Neural cell (in vitro differentiated cells): ENCODE measurements at regions not wholly inside any gene's neighbourhood (a gene's known extent, or its start where the extent isn't known, plus 50 kb on each side); places are given as distances from the start of the nearest gene placed in this dataset.

Experiments used
- H2AFZ ChIP-seq: fragments of 200-600, 300-800 bp; sonication (generic), shearing (Covaris generic); 2 replicates; pipeline ENCODE4 v1.6.0; 2014; ENCODE audit warnings: low read depth, mild to moderate bottlenecking, antibody characterized with exemption, low read length, moderate library complexity
- H3F3A ChIP-seq: fragments of 200-600 bp; shearing (Covaris generic); 2 replicates; pipeline ENCODE4 v1.6.1; 2016; ENCODE audit warnings: mild to moderate bottlenecking, moderate library complexity, mixed read lengths, antibody characterized with exemption, low read length; ENCODE audit not compliant: insufficient read depth, poor library complexity, severe bottlenecking
- H3K27ac ChIP-seq: fragments of 200-600, 300-800 bp; sonication (generic), shearing (Covaris generic); 2 replicates; pipeline ENCODE4 v1.5.1; 2014; ENCODE audit warnings: mild to moderate bottlenecking, low read length, moderate library complexity
- H3K27me3 ChIP-seq: fragments of 300-800, 200-600 bp; sonication (generic), shearing (Covaris generic); 2 replicates; pipeline ENCODE4 v1.6.0; 2014; ENCODE audit warnings: mild to moderate bottlenecking, low read depth, low read length, moderate library complexity; ENCODE audit not compliant: insufficient read depth
- H3K36me3 ChIP-seq: fragments of 300-800, 200-600 bp; sonication (generic), shearing (Covaris generic); 2 replicates; pipeline ENCODE4 v1.5.1; 2014; ENCODE audit warnings: mild to moderate bottlenecking, antibody characterized with exemption, low read length, moderate library complexity; ENCODE audit not compliant: insufficient read depth
- H3K4me2 ChIP-seq: fragments of 300-800, 200-600 bp; sonication (generic), shearing (Covaris generic); 2 replicates; pipeline ENCODE4 v1.6.0; 2014; ENCODE audit warnings: mild to moderate bottlenecking, low read length
- H3K4me3 ChIP-seq: fragments of 300-800, 200-600 bp; sonication (generic), shearing (Covaris generic); 2 replicates; pipeline ENCODE4 v1.5.1; 2014; ENCODE audit warnings: mild to moderate bottlenecking, low read length, moderate library complexity
- H3K79me2 ChIP-seq: fragments of 200-600 bp; shearing (Covaris generic); replicated peaks from 2 replicates; pipeline ENCODE4 v1.6.0; 2014; ENCODE audit warnings: mild to moderate bottlenecking, low read length, moderate library complexity; ENCODE audit not compliant: insufficient read depth
- H3K9ac ChIP-seq: fragments of 300-800, 200-600 bp; sonication (generic), shearing (Covaris generic); 2 replicates; pipeline ENCODE4 v1.6.1; 2016; ENCODE audit warnings: mild to moderate bottlenecking, low read length, mixed read lengths
- H3K9me2 ChIP-seq: fragments of 200-600 bp; shearing (Covaris generic); 2 replicates; pipeline ENCODE4 v1.6.1; 2016; ENCODE audit warnings: mild to moderate bottlenecking, low read length, mixed read lengths; ENCODE audit not compliant: insufficient read depth
- H3K9me3 ChIP-seq: fragments of 200-600, 300-800 bp; sonication (generic), shearing (Covaris generic); 2 replicates; pipeline ENCODE4 v1.6.1; 2016; ENCODE audit warnings: mild to moderate bottlenecking, mixed run types, low read length, moderate library complexity, mixed read lengths
- H4K20me1 ChIP-seq: fragments of 200-600 bp; shearing (Covaris generic); 2 replicates; pipeline ENCODE4 v1.6.1; 2016; ENCODE audit warnings: mild to moderate bottlenecking, mixed run types; ENCODE audit not compliant: insufficient read depth
- CTCF ChIP-seq: fragments of 450-650 bp; IDR thresholded peaks from 2 replicates; pipeline ENCODE4 v1.5.1; 2014; ENCODE audit warnings: antibody characterized with exemption, mild to moderate bottlenecking, moderate library complexity; ENCODE audit not compliant: poor library complexity, severe bottlenecking
- EP300 ChIP-seq: fragments of 450-650 bp; conservative IDR thresholded peaks from 2 replicates; pipeline ENCODE4 v1.6.1; 2014; ENCODE audit warnings: antibody characterized with exemption, mild to moderate bottlenecking, moderate library complexity; ENCODE audit not compliant: poor library complexity, severe bottlenecking
- EZH2 ChIP-seq: fragments of 200-600, 300-800 bp; shearing (Covaris generic), sonication (generic); IDR thresholded peaks from 2 replicates; pipeline ENCODE4 v1.6.1; 2014; ENCODE audit warnings: antibody characterized with exemption, low read length, borderline replicate concordance, mild to moderate bottlenecking; ENCODE audit not compliant: insufficient read depth, poor library complexity, severe bottlenecking
- MXI1 ChIP-seq: fragments of 450-650 bp; conservative IDR thresholded peaks from 2 replicates; pipeline ENCODE4 v1.6.1; 2014; ENCODE audit warnings: antibody characterized with exemption, mild to moderate bottlenecking; ENCODE audit not compliant: poor library complexity, severe bottlenecking
- POLR2AphosphoS5 ChIP-seq: IDR thresholded peaks from 2 replicates; pipeline ENCODE4 v1.6.1; 2012
- RAD21 ChIP-seq: fragments of 450-650 bp; conservative IDR thresholded peaks from 2 replicates; pipeline ENCODE4 v1.6.1; 2014; ENCODE audit warnings: antibody characterized with exemption, mild to moderate bottlenecking, moderate library complexity
- REST ChIP-seq: IDR thresholded peaks from 2 replicates; pipeline ENCODE4 v1.6.1; 2012; ENCODE audit warnings: borderline replicate concordance
- SMC3 ChIP-seq: fragments of 450-650 bp; conservative IDR thresholded peaks from 2 replicates; pipeline ENCODE4 v1.6.1; 2014; ENCODE audit warnings: antibody characterized with exemption, mild to moderate bottlenecking, moderate library complexity; ENCODE audit not compliant: poor library complexity
- TAF1 ChIP-seq: IDR thresholded peaks from 2 replicates; pipeline ENCODE4 v1.6.1; 2012; ENCODE audit warnings: low read depth

- H3K9me2 ChIP-seq: no peaks in the 10 kb centered on the region
- H3K79me2 ChIP-seq: no peaks in the 10 kb centered on the region
- no peak overlapping the region for H3K27ac ChIP-seq
- H3K9ac ChIP-seq: no peak overlapping the region
- no peak overlapping the region for H3K4me3 ChIP-seq
- no peak overlapping the region for H3K4me2 ChIP-seq
- H3K36me3 ChIP-seq: no peaks in the 10 kb centered on the region
- H3F3A ChIP-seq: no peaks in the 10 kb centered on the region
- no peaks in the 10 kb centered on the region for H3K9me3 ChIP-seq
- no peaks in the 10 kb centered on the region for H4K20me1 ChIP-seq
- H2AFZ ChIP-seq: no peak overlapping the region
- TF ChIP-seq TAF1 (no peak), CTCF (no peak), REST (no peak), EP300 (no peak), EZH2 (no peak), MXI1 (no peak), RAD21 (no peak), POLR2AphosphoS5 (no peak), SMC3 (no peak)
- no peaks in the 10 kb centered on the region for H3K27me3 ChIP-seq
Observed at GRCh38 chr3:181771120-181771519, 59.4 kb downstream of the SOX2 start.

GRCh38 chr3:181772166-181772565, 60.4 kb downstream of the SOX2 start:
- H3K9me3 ChIP-seq: no peaks in the 10 kb centered on the region
- no peaks in the 10 kb centered on the region for H3K27me3 ChIP-seq
- H4K20me1 ChIP-seq: no peaks in the 10 kb centered on the region
- no peaks in the 10 kb centered on the region for H3K36me3 ChIP-seq
- no peaks in the 10 kb centered on the region for H3F3A ChIP-seq
- no peak overlapping the region for H3K27ac ChIP-seq
- no peaks in the 10 kb centered on the region for H3K79me2 ChIP-seq
- H3K9ac ChIP-seq: no peak overlapping the region
- H2AFZ ChIP-seq: no peak overlapping the region
- no peaks in the 10 kb centered on the region for H3K9me2 ChIP-seq
- no peak overlapping the region for H3K4me3 ChIP-seq
- no peak overlapping the region for H3K4me2 ChIP-seq
- TF ChIP-seq TAF1: no peak
- no peak for TF ChIP-seq EP300
- no peak for TF ChIP-seq SMC3
- no peak for TF ChIP-seq MXI1
- TF ChIP-seq REST: no peak
- TF ChIP-seq RAD21: no peak
- TF ChIP-seq EZH2: no peak
- no peak for TF ChIP-seq POLR2AphosphoS5
- no peak for TF ChIP-seq CTCF
